ENCODE measurements at regions not wholly inside any gene's neighbourhood (a gene's known extent, or its start where the extent isn't known, plus 50 kb on each side); places are given as distances from the start of the nearest gene placed in this dataset.

DNA sequence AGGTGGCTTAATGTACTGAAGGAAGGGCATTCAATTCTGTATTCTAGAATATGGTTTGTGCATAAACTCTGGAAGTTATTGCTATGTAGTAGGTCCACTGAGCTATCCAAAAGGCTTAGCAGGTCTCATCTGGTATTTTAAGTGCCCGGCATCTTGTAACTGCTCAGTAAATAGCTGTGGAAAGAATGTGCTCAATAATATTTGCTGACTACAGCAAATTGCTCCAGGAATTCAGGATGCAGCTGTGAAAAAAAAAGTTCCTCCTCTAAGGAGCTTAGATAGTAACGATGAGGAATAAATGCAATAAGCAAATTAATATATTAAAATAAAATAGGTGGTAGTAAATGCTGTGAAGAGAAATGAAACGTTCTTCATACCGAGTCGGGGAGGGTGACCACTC is 857.1 kb downstream of the AACS start:
- Histone ChIP-seq H2AK5ac (ENCODE audit: insufficient read length, low read length) (no peak overlapping the region), H3K9me3 (ENCODE audit: control insufficient read depth, low read depth, low read length) (no peaks in the 10 kb centered on the region), H2BK20ac (ENCODE audit: low read depth, low read length, poor library complexity, severe bottlenecking) (no peak overlapping the region), H3K79me2 (ENCODE audit: insufficient read depth, low read length) (no peaks in the 10 kb centered on the region), H3K14ac (ENCODE audit: insufficient read depth, low read length) (no peak overlapping the region), H3K23ac (ENCODE audit: insufficient read length, low read depth, low read length) (no peak overlapping the region), H2AFZ (ENCODE audit: low read length) (no peak overlapping the region), H3K23me2 (ENCODE audit: insufficient read length, low read depth, low read length, poor library complexity, severe bottlenecking) (no peaks in the 10 kb centered on the region), H3K79me1 (ENCODE audit: insufficient read depth, low read depth, low read length, poor library complexity, severe bottlenecking) (no peaks in the 10 kb centered on the region), H3K4ac (ENCODE audit: low read depth, low read length) (no peak overlapping the region), H3K18ac (ENCODE audit: insufficient read length, low read depth, low read length) (no peak overlapping the region), H4K8ac (replicated peaks; ENCODE audit: insufficient read length, low read depth, low read length) (no peak overlapping the region), H4K20me1 (ENCODE audit: control insufficient read depth, insufficient read depth, insufficient read length) (no peaks in the 10 kb centered on the region), H4K91ac (ENCODE audit: insufficient read length, low read depth, low read length) (no peak overlapping the region), H2BK12ac (ENCODE audit: insufficient read length, low read depth, low read length) (no peak overlapping the region), H3K27ac (ENCODE audit: insufficient read length, low read depth, low read length) (no peak overlapping the region), H3K56ac (ENCODE audit: insufficient read length, low read depth, low read length) (no peak overlapping the region), H3K4me1 (ENCODE audit: insufficient read depth, low read length) (no peaks in the 10 kb centered on the region; the same call in 1 of the 2 replicates), H2BK5ac (ENCODE audit: insufficient read length, low read length) (no peak overlapping the region), H4K5ac (ENCODE audit: insufficient read length, low read depth, low read length) (no peak overlapping the region), H2BK15ac (ENCODE audit: low read depth, low read length) (no peak overlapping the region), H3K9ac (ENCODE audit: extremely low read depth, insufficient read length, low read length) (no peak overlapping the region), H2BK120ac (ENCODE audit: low read depth, low read length, poor library complexity, severe bottlenecking) (no peak overlapping the region), H3T11ph (ENCODE audit: low read length) (no peak overlapping the region), H3K27me3 (ENCODE audit: insufficient read depth, low read length) (no peaks in the 10 kb centered on the region), H3K4me2 (ENCODE audit: insufficient read depth, insufficient read length, low read length) (no peak overlapping the region)
- Mint-ChIP-seq H3K9me3 (no peaks in the 10 kb centered on the region; a peak in 1 of 5 replicates), H3K36me3 (ENCODE audit: insufficient read depth in 1 of 3, low read depth in 3 of 3) (0 out of 7 replicates have a peak, but pooled peaks cover 0 to 2% (median 0%) of the 10 kb centered on the region in 3 experiments), H3K27ac (no peak overlapping the region), H3K4me1 (peaks cover 7 to 11% of the 10 kb centered on the region in 2 experiments), H3K4me3 (no peak overlapping the region), H3K27me3 (ENCODE audit: low read depth) (peaks cover 10% of the 10 kb centered on the region)
- whole genome bisulfite sequencing (ENCODE audit: extremely low coverage, insufficient read length, low lambda C conversion rate), result no CpG with 5 or more reads among the region's 5 CpGs
- no peak for DNase-seq
- TF ChIP-seq CTCF (conservative IDR thresholded peaks at IDR 0.05), result no peak

All from H9 (cell line).